Activated gamma-delta T cell treated with anti-CD3 and anti-CD28 coated beads, Interleukin-2, amount 50 U/mL, for 16 hours (primary cell): ENCODE measurements at regions not wholly inside any gene's neighbourhood (a gene's known extent, or its start where the extent isn't known, plus 50 kb on each side); places are given as distances from the start of the nearest gene placed in this dataset.
"Not testable (repeated sequence)": the region's sequence is repeated elsewhere in the genome, so short reads cannot be mapped to it uniquely, and the experiment has no call there.

Source experiments
- DNase-seq: peaks from one replicate; pipeline ENCODE4 v3.0.0-alpha.2; 2020; ENCODE audit warnings: low read depth

- not testable (repeated sequence) for DNase-seq
These were observed 270.4 kb upstream of the TLE3 start for GRCh38 chr15:70367913-70368705.

GRCh38 chr15:70364023-70364422 is 266.3 kb upstream of the TLE3 start:
- DNase-seq: not testable (repeated sequence)

- DNase-seq: no peak
These were observed 265.2 kb upstream of the TLE3 start for GRCh38 chr15:70362886-70363285.

GRCh38 chr15:70362350-70362749 is 264.6 kb upstream of the TLE3 start:
- DNase-seq: no peak

- no peak for DNase-seq
These were observed 264.2 kb upstream of the TLE3 start for GRCh38 chr15:70361891-70362290.

GRCh38 chr15:70361106-70361505 is 263.4 kb upstream of the TLE3 start:
- no peak for DNase-seq

- DNase-seq: no peak
These were observed 261.3 kb upstream of the TLE3 start for GRCh38 chr15:70358871-70359647.

- no peak for DNase-seq
These were observed 260.5 kb upstream of the TLE3 start for GRCh38 chr15:70358011-70358819.

- DNase-seq: no peak
These were observed 259.7 kb upstream of the TLE3 start for GRCh38 chr15:70357453-70357852.

GRCh38 chr15:70356919-70357318 is 259.2 kb upstream of the TLE3 start:
- DNase-seq: no peak

- no peak for DNase-seq
These were observed 258.5 kb upstream of the TLE3 start for GRCh38 chr15:70356062-70356860.

GRCh38 chr15:70355275-70355795 is 257.6 kb upstream of the TLE3 start:
- no peak for DNase-seq

- no peak for DNase-seq
These were observed 256.7 kb upstream of the TLE3 start for GRCh38 chr15:70354346-70354905.

GRCh38 chr15:70353606-70354345 is 256.1 kb upstream of the TLE3 start:
- no peak for DNase-seq

- DNase-seq: no peak
These were observed 254.4 kb upstream of the TLE3 start for GRCh38 chr15:70351941-70352774.

GRCh38 chr15:70351391-70351790 is 253.7 kb upstream of the TLE3 start:
- DNase-seq: no peak

- DNase-seq: no peak
These were observed 251.0 kb upstream of the TLE3 start for GRCh38 chr15:70348581-70349344.

- no peak for DNase-seq
These were observed 250.5 kb upstream of the TLE3 start for GRCh38 chr15:70348226-70348543.
